GM10266 (cell line): ENCODE measurements at regions not wholly inside any gene's neighbourhood (a gene's known extent, or its start where the extent isn't known, plus 50 kb on each side); places are given as distances from the start of the nearest gene placed in this dataset.

Experiments
- DNase-seq: peaks from one replicate; pipeline ENCODE4 v3.0.0; 2012; ENCODE audit errors: extremely low spot score
- TF ChIP-seq, protein P1 (sequence below): IDR thresholded peaks from 2 replicates; pipeline ENCODE4 v1.5.1; 2012; ENCODE audit warnings: mild to moderate bottlenecking, low read depth; ENCODE audit not compliant: control insufficient read depth, insufficient read depth; ENCODE audit errors: missing control alignments

DNA sequence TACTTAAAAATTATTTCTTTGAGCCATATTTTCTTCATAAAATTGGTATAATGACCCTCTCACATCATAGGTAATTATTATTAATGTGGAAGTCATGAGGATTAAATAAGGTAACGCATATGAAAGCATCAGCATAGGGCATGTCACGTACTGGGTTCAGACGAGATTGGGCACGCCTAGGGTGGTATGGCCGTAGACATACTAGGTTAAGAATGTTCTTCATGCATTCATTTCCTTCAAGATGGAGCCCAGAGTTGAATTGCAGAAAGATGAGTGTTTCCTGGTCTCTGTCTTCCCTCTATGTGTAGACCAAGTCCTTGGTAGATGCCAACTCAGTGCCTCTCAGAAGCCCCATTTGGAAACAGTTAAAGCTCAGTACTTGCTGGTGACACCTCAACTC, 174.1 kb upstream of the CLINT1 start:
- TF ChIP-seq, protein P1, sequence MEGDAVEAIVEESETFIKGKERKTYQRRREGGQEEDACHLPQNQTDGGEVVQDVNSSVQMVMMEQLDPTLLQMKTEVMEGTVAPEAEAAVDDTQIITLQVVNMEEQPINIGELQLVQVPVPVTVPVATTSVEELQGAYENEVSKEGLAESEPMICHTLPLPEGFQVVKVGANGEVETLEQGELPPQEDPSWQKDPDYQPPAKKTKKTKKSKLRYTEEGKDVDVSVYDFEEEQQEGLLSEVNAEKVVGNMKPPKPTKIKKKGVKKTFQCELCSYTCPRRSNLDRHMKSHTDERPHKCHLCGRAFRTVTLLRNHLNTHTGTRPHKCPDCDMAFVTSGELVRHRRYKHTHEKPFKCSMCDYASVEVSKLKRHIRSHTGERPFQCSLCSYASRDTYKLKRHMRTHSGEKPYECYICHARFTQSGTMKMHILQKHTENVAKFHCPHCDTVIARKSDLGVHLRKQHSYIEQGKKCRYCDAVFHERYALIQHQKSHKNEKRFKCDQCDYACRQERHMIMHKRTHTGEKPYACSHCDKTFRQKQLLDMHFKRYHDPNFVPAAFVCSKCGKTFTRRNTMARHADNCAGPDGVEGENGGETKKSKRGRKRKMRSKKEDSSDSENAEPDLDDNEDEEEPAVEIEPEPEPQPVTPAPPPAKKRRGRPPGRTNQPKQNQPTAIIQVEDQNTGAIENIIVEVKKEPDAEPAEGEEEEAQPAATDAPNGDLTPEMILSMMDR: no peak
- no peak for DNase-seq

DNA sequence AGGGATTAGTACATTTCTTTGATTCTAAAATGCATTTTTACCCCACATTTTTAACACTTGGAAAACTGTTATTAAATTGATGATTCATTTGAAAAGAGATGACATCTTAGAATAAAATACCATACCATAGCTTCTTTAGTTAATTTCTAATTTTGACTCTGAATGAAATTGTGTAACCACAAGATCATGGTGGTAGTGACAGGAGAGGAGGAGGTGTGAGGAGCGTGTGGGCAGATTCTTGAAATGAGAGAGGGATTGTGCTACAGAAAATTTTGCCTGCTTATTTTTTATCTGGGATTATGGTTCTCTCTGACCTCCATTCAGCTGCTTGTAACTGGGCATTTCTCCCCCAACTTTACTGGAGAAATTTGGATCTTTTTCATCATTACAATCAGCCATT, 173.3 kb upstream of the CLINT1 start:
- DNase-seq: no peak
- TF ChIP-seq, protein P1: no peak

DNA sequence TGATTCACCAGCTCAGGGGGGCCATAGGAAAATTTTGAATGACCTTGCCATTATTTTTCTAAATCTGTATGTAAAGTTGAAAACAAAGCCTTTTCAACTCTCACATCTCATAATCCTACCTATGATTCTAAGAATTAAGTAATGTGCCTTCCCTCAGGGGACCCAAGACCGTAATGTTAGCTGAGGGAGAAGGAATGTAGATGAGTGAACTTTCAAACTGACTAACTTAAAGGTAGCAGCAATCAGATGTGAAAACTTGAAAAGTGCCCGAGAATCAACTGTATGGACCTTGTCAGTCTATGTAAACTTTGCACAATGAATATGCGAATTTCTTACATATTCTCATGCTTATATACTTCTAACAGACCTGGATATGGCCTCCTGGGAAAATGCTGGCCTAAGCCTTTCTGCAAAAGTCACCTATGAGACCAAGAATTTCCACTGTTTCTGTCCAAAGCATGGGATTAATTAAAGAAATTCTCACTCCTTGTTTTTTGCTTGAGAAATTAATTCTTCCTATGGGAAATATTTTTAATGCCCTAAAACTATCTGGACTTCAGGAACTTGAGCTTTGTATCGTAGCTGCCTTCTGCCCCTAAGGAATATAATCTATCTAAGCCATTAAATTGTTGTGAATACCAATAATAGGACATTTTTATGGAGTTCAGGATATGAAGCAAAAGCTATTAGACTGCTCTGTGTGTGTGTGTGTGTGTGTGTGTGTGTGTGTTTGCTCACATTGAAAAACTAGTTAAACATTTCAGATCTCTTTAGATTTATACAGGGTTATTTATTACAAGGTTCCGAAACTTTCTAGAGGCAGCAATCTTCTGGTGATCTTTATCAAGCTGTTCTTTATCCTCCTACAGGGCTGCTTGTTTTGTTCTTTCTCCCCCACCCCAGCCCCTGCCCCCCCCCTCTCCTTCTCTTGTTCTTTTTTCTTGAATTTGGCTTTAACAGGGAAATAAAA, 169.1 kb upstream of the CLINT1 start:
- TF ChIP-seq, protein P1: no peak
- DNase-seq: no peak

DNA sequence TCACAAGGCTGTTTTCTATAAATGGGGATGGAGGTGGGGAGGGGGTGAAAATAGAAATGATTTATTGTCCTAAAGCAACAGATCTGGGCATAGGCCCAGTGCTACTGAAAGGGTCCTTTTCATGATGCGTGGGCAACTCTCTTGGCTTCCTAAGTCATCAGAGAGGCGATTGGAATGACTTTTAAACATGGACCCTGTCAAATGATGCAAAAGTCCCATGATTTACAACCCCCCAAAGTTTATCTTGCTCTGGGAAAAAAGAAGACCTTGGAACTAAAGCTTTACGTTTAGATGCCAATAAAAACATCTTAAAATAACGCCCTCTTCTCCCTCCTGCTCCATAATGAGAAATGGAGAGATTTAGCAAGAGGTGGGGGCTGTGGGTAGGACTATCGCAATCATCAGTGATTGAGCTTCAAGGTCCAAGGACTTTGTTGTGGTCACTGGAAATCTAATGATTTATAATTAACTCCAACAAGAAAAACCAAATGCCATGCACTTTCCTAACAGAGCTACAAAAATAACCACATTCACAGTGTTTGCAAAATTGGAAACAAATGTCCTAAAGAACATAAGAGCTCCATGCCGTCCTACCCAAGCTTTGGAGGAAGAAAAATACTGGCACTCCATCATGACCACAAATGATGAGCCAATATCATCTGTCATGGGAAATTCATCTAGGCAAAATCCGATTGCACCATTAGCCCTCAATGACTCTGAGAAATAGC, 167.5 kb upstream of the CLINT1 start:
- no peak for DNase-seq
- TF ChIP-seq, protein P1: no peak

DNA sequence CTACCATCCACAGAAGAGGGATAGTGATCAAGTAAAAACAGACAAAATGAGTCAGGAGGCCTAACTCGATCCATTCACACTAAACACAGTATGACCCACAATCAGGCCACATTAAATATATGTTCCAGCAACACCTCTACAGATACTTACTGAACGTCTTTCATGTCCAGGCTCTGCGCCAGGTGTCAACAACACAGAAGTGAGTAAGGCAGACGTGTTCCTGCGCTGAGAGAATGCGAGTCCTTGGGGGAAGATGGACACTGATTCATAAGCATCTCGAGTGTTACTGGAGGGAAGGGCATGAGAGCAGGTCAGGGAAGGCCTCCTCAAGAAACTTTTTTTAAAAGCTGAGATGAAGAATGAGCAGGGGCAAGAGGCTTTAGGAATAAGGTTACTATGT, 164.3 kb upstream of the CLINT1 start:
- TF ChIP-seq, protein P1: no peak
- no peak for DNase-seq

DNA sequence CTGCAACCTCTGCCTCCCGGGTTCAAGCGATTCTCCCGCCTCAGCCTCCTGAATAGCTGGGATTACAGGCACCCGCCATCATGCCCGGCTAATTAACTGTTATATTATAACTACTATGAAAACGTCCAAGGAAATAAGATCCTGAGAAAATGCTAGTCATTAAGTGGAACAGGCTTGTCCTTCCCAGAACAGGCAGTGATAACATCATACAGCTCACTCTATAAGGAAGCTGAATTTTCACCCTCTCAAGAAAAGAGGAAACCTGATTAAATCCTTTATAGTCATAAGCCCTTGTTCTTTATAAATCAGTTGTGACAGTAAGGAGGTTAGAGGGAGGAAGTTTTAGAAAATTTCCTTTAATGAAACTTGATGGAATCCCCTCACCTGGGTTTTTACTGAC, 163.9 kb upstream of the CLINT1 start:
- TF ChIP-seq, protein P1: no peak
- no peak for DNase-seq

DNA sequence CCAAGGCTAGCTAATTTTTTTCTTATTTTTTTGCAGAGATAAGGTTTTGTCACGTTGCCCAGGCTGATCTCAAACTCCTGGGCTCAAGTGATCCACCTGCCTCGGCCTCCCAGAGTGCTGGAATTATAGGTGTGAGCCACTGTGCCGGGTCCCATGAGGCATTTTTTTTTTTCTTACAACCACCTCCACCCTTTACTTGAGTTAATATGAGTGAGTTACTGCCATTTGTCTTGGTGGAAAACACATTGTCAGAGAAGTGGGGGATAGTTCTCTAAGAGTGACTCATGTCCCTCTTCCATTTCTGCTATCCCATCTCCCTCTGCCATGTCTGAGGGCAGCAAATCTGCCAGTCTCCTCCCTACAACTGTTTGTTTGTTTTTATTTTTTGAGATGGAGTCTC, 163.4 kb upstream of the CLINT1 start:
- no peak for DNase-seq
- TF ChIP-seq, protein P1: no peak
